TTC549 (cell line): ENCODE measurements at regions not wholly inside any gene's neighbourhood (a gene's known extent, or its start where the extent isn't known, plus 50 kb on each side); places are given as distances from the start of the nearest gene placed in this dataset.
"Not testable (repeated sequence)": the region's sequence is repeated elsewhere in the genome, so short reads cannot be mapped to it uniquely, and the experiment has no call there.

Experiments
- FAIRE-seq: peaks from 2 replicates; lab custom pipeline; 2012; peaks lifted over from hg19 to GRCh38; lab: Jason Lieb, UNC

- not testable (repeated sequence) for FAIRE-seq
Measured at GRCh38 chr2:208800887-208801286, 394.3 kb downstream of the PTH2R start.

GRCh38 chr2:208807756-208808155 is 401.2 kb downstream of the PTH2R start:
- no peak for FAIRE-seq

GRCh38 chr2:208811885-208812284 is 405.3 kb downstream of the PTH2R start:
- FAIRE-seq, result not testable (repeated sequence)

GRCh38 chr2:208819190-208819589 is 412.6 kb downstream of the PTH2R start:
- FAIRE-seq, result no peak

DNA sequence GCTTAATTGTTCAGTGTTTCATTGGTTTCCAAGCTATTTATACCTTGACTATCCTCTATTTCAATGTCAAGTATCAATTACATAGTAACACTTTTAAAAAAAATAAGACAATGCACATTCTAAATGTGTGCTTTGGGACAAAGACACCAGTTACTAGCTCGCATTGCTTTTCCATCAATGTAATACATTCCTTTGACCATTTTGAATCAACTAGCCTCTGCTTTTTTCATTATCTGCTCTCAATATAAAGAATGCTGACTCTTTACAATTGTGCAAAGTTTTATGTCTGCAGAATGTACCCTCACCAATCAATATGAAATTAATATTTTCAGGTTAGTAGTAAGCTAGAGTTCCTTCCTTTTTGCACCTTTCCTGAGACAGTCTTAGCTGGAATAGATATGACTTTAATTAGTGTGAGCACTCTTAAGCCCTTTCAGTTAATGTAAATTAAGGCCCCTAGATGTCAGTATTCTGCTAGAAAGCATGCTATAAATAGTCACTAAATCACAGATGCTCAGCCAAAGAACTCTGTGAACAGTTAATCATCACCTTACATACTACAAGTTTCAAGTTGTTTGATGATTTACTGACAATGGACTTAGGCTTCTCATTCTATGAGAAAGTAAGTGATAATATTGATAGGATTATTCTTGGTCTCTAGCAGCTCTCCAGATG is 413.6 kb downstream of the PTH2R start:
- FAIRE-seq, result no peak

GRCh38 chr2:208827109-208827508 is 420.5 kb downstream of the PTH2R start:
- no peak for FAIRE-seq

- no peak for FAIRE-seq
Measured at GRCh38 chr2:208827549-208828221, 421.1 kb downstream of the PTH2R start.

DNA sequence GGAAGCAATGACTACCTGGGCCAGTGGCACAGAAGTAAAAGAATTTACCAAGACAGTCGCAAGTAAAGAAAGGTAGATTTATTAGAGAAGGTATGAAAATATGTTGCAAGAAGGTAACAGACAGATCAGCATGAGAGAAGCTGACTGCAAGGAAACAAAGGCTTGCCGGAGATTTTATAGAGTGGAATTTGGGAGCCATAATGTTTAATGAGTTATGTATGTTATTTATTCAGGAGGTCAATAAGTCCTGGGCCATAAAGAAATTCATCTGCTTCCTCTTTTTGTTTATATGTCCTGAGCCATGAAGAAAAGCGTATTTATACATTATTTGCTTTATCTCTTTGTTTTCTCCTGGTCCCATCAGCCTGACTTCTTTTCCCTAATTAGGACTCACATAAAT is 423.6 kb downstream of the PTH2R start:
- FAIRE-seq, result no peak

DNA sequence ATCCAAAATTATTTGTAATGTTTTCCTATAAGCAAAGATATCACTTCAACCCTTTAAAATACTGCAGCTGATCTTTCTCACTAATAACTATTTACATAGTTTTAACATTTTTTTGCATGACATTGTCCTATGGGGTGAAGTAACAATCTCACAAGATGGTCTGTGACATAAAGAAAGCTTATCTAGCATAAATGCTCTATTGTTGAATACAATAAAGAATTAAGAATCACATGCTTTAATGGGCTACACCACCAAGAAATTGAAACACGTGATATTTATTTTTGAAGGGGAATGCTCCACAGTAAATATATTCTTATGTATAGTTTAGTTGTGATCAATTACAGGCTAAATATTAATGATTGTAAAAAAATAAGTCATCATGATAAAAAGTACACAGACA is 441.1 kb downstream of the PTH2R start:
- no peak for FAIRE-seq

GRCh38 chr2:208854717-208855116 is 448.1 kb downstream of the PTH2R start:
- no peak for FAIRE-seq

GRCh38 chr2:208867374-208867773 is 460.8 kb downstream of the PTH2R start:
- no peak for FAIRE-seq

DNA sequence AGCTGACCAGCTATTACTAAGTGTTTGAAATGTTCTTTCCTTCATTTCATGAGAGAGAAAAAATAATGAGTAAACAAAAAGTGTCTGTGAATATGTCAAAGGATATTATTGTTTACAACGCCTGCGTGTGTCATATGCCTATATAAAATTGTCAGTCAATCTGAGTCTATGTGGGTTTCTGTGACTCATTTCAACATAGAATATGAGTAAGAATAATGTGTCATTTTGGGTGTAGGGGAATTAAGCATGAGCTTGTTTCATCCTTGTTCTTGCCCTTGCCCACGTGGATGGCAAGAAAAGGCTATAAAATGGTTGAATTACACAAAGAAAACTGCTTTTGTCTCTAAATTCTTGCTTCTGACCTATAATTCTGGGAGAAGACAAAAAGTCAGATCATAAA is 466.0 kb downstream of the PTH2R start:
- FAIRE-seq, result no peak

DNA sequence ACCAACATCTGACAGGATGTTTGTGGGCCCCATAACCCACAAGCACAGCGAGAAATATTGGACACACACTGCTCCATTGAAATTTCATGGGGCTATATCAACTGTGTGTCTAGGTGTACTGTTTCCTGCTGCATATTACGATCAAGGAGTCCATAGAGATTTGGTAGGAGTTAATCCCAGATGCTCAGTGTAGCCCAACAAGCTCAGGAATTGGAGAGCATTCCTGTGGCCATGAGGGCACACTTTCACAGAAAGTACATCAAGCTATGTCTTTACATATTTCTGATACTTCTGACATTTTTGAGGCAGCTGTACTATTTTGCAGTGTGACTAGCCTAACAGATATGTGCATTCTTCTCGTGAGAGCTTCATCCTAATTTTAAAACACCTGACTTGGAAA is 473.1 kb downstream of the PTH2R start:
- FAIRE-seq, result no peak

- no peak for FAIRE-seq
Measured at GRCh38 chr2:208880171-208880570, 473.6 kb downstream of the PTH2R start.

DNA sequence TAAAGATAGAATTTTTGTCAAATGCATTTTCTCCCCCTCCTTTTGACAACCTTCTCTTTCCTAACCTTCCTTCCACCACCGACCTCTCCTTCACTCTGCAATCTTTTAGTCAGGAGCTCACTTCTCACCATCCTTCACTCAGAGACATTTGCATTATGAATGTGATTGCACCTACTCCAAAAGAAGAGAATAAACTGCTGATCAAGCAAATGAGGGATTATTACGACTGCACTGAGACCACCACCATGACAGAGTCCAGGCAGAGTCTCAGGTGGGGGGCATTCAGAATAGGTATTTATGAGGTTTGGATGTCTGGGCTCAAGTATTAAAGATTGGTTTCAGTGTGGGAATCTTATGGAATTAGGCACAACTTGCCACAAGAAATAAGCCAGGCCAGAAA is 483.9 kb downstream of the PTH2R start:
- no peak for FAIRE-seq

DNA sequence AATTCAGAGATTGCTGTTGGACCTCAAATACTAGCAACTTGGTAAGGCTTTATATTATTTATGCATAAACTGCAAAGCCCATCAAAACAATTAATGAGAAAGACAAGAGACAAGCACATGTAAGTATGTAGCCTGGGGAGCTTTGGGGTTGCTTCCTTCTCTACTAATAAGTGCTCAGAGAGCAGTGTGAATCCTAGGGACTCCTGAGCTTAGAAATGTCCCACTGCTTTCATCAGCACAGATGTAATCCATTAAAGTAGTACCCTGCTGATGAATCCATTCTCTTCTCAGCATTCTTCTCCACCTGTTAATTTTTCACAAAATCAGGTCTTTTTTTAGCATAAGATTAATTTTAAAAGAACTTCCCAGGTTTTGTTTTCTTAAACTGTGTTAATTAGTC is 485.6 kb downstream of the PTH2R start:
- no peak for FAIRE-seq

DNA sequence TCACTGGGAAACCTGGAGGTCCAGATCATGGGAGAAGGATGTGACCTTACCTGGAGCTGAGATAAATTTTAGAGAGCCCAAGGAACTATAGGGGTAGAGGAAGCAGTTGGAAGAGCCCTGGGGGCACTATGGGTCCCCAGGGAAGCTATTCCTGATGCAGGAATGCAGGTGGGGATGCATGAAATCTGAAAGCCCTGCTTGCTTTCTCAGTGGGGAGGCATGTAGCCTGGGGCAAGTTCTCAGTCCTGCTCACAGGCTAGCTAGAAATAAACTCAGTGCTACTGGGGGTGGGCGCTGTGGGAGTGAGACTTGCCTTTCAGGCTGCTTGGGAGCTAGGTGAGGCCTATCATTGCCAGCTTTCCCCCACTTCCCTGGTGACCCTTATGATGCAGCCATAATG is 499.7 kb downstream of the PTH2R start:
- FAIRE-seq, result no peak

- FAIRE-seq, result no peak
Measured at GRCh38 chr2:208915401-208915800, 508.4 kb upstream of the MAP2 start.

DNA sequence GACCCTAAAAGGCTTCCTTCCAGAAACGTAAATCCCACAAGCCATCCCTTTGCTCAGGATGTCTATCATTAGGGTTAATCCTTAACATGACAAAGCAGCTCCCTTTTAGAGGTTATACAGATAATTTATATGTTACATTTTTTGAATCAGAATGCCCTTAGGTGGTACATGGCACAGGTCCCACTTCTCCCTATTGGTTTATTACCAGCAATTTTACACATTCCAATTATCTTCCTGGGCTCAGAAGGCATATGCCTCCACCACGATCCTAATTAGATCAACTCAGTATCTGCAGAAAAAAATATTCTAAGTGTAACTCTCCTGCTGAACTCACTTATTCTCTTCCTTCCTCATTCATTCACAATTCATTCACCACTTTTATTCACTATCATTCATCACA is 507.0 kb upstream of the MAP2 start:
- FAIRE-seq, result no peak

GRCh38 chr2:208921358-208921757 is 502.5 kb upstream of the MAP2 start:
- FAIRE-seq, result not testable (repeated sequence)

GRCh38 chr2:208927867-208928266 is 496.0 kb upstream of the MAP2 start:
- no peak for FAIRE-seq

GRCh38 chr2:208929139-208929864 is 494.5 kb upstream of the MAP2 start:
- no peak for FAIRE-seq

- FAIRE-seq, result no peak
Measured at GRCh38 chr2:208929894-208930427, 493.9 kb upstream of the MAP2 start.
